NCI-H146 (cell line): ENCODE measurements at regions not wholly inside any gene's neighbourhood (a gene's known extent, or its start where the extent isn't known, plus 50 kb on each side); places are given as distances from the start of the nearest gene placed in this dataset.

Source experiments
- DNase-seq: peaks from one replicate; lab custom pipeline; 2025; lab: John Stamatoyannopoulos, UW

GRCh38 chr3:187931101-187931500 is 185.8 kb upstream of the BCL6 start:
- no peak for DNase-seq

- DNase-seq = no peak
Observed at GRCh38 chr3:187931770-187932278, 186.6 kb upstream of the BCL6 start.

GRCh38 chr3:187932530-187932929 is 187.3 kb upstream of the BCL6 start:
- no peak for DNase-seq

- no peak for DNase-seq
Observed at GRCh38 chr3:187935623-187936156, 190.4 kb upstream of the BCL6 start.

- DNase-seq = no peak
Observed at GRCh38 chr3:187936676-187937075, 191.4 kb upstream of the BCL6 start.

GRCh38 chr3:187939891-187940290 is 194.6 kb upstream of the BCL6 start:
- DNase-seq = no peak

- DNase-seq = no peak
Observed at GRCh38 chr3:187941135-187941847, 196.0 kb upstream of the BCL6 start.

- DNase-seq = no peak
Observed at GRCh38 chr3:187941848-187942194, 196.6 kb upstream of the BCL6 start.

- DNase-seq = no peak
Observed at GRCh38 chr3:187942658-187943241, 197.5 kb upstream of the BCL6 start.

- no peak for DNase-seq
Observed at GRCh38 chr3:187943677-187944389, 198.6 kb upstream of the BCL6 start.

- no peak for DNase-seq
Observed at GRCh38 chr3:187944390-187945179, 199.3 kb upstream of the BCL6 start.

GRCh38 chr3:187945374-187945773 is 200.1 kb upstream of the BCL6 start:
- no peak for DNase-seq

- DNase-seq = no peak
Observed at GRCh38 chr3:187946163-187946691, 201.0 kb upstream of the BCL6 start.

- DNase-seq = no peak
Observed at GRCh38 chr3:187946981-187947380, 201.7 kb upstream of the BCL6 start.

GRCh38 chr3:187947927-187948682 is 202.8 kb upstream of the BCL6 start:
- no peak for DNase-seq

GRCh38 chr3:187949093-187949820 is 204.0 kb upstream of the BCL6 start:
- DNase-seq = no peak

- no peak for DNase-seq
Observed at GRCh38 chr3:187950671-187951070, 203.3 kb upstream of the LPP start.

GRCh38 chr3:187951452-187952190 is 202.3 kb upstream of the LPP start:
- DNase-seq = no peak

GRCh38 chr3:187952849-187953248 is 201.1 kb upstream of the LPP start:
- no peak for DNase-seq

GRCh38 chr3:187954516-187954872 is 199.5 kb upstream of the LPP start:
- DNase-seq = no peak
